ENCODE measurements at regions not wholly inside any gene's neighbourhood (a gene's known extent, or its start where the extent isn't known, plus 50 kb on each side); places are given as distances from the start of the nearest gene placed in this dataset.

DNA sequence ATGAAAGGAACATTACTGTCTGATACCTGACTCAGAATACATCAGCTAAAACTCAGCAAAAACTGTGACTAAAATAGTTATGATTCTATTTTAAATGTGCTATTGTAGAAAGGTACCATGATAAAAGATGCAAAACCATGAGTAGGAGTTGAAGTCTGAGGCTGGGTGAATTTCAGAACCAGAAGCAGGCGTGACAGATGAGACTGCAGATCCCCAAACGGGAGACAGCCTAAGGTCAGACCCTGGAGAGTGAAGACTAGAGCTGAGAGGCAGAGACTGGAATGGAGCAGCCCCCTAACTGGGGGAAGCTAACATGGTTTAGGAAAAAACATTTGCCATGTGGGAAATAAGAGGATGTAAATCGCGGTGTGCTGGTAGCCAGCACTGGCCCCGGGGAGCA lies 275.8 kb downstream of the POM121L12 start:
- TF ChIP-seq, protein P1, sequence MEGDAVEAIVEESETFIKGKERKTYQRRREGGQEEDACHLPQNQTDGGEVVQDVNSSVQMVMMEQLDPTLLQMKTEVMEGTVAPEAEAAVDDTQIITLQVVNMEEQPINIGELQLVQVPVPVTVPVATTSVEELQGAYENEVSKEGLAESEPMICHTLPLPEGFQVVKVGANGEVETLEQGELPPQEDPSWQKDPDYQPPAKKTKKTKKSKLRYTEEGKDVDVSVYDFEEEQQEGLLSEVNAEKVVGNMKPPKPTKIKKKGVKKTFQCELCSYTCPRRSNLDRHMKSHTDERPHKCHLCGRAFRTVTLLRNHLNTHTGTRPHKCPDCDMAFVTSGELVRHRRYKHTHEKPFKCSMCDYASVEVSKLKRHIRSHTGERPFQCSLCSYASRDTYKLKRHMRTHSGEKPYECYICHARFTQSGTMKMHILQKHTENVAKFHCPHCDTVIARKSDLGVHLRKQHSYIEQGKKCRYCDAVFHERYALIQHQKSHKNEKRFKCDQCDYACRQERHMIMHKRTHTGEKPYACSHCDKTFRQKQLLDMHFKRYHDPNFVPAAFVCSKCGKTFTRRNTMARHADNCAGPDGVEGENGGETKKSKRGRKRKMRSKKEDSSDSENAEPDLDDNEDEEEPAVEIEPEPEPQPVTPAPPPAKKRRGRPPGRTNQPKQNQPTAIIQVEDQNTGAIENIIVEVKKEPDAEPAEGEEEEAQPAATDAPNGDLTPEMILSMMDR (IDR thresholded peaks at IDR 0.05), result no peak
- TF ChIP-seq CHD2 (IDR thresholded peaks at IDR 0.05; ENCODE audit: low read length, partially characterized antibody) (no peak), POLR2A (IDR thresholded peaks at IDR 0.05; ENCODE audit: low read length) (no peak), HOXA7 (CRISPR knock-in tag; IDR thresholded peaks at IDR 0.05) (no peak), ZFP36 (IDR thresholded peaks at IDR 0.05; ENCODE audit: borderline replicate concordance, partially characterized antibody) (no peak), MAFK (IDR thresholded peaks at IDR 0.05; ENCODE audit: partially characterized antibody) (no peak), CBX2 (IDR thresholded peaks at IDR 0.05; ENCODE audit: borderline replicate concordance, low read depth) (no peak), RARB (CRISPR knock-in tag; IDR thresholded peaks at IDR 0.05) (no peak)
- TF ChIP-seq, protein P2, sequence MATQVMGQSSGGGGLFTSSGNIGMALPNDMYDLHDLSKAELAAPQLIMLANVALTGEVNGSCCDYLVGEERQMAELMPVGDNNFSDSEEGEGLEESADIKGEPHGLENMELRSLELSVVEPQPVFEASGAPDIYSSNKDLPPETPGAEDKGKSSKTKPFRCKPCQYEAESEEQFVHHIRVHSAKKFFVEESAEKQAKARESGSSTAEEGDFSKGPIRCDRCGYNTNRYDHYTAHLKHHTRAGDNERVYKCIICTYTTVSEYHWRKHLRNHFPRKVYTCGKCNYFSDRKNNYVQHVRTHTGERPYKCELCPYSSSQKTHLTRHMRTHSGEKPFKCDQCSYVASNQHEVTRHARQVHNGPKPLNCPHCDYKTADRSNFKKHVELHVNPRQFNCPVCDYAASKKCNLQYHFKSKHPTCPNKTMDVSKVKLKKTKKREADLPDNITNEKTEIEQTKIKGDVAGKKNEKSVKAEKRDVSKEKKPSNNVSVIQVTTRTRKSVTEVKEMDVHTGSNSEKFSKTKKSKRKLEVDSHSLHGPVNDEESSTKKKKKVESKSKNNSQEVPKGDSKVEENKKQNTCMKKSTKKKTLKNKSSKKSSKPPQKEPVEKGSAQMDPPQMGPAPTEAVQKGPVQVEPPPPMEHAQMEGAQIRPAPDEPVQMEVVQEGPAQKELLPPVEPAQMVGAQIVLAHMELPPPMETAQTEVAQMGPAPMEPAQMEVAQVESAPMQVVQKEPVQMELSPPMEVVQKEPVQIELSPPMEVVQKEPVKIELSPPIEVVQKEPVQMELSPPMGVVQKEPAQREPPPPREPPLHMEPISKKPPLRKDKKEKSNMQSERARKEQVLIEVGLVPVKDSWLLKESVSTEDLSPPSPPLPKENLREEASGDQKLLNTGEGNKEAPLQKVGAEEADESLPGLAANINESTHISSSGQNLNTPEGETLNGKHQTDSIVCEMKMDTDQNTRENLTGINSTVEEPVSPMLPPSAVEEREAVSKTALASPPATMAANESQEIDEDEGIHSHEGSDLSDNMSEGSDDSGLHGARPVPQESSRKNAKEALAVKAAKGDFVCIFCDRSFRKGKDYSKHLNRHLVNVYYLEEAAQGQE (IDR thresholded peaks at IDR 0.05), result no peak
